Fibroblast of lung (primary cell): ENCODE measurements at regions not wholly inside any gene's neighbourhood (a gene's known extent, or its start where the extent isn't known, plus 50 kb on each side); places are given as distances from the start of the nearest gene placed in this dataset.

Experiments
- DNase-seq, 2 donors: peaks; one replicate each; pipeline versions ENCODE4 v3.0.0 to v3.0.0-alpha.2; 2010; ENCODE audit warnings: low read depth in 2 of 2
- H2AFZ ChIP-seq: 2 replicates; pipeline ENCODE4 v1.5.1; 2012; ENCODE audit warnings: low read length, control low read depth, inconsistent platforms
- H3K27ac ChIP-seq: 2 replicates; pipeline ENCODE4 v1.5.1; 2011; ENCODE audit warnings: low read length, control low read depth; ENCODE audit not compliant: insufficient read depth
- H3K27me3 ChIP-seq: 2 replicates; pipeline ENCODE4 v1.5.1; 2011; ENCODE audit warnings: mild to moderate bottlenecking, low read length; ENCODE audit not compliant: control insufficient read depth, insufficient read depth
- H3K36me3 ChIP-seq: 2 replicates; pipeline ENCODE4 v1.5.1; 2011; ENCODE audit warnings: low read length; ENCODE audit not compliant: control insufficient read depth, insufficient read depth
- H3K4me1 ChIP-seq: 2 replicates; pipeline ENCODE4 v1.5.1; 2011; ENCODE audit warnings: low read length; ENCODE audit not compliant: control insufficient read depth, insufficient read depth; ENCODE audit errors: extremely low read depth
- H3K4me2 ChIP-seq: 2 replicates; pipeline ENCODE4 v1.5.1; 2011; ENCODE audit warnings: low read length, control low read depth; ENCODE audit not compliant: insufficient read depth; ENCODE audit errors: extremely low read depth
- H3K4me3 ChIP-seq, 4 experiments: fragments of 200-600 bp in 1 of 4; sonication (generic) in 1 of 4; replicated peaks in 1 of 4; 2 replicates each; pipeline ENCODE4 v1.5.1; 2011 to 2016; ENCODE audit warnings: low read length in 4 of 4, low read depth in 3 of 4, mild to moderate bottlenecking in 3 of 4, control low read depth in 2 of 4, inconsistent platforms in 1 of 4, mixed read lengths in 1 of 4; ENCODE audit not compliant: insufficient read depth in 1 of 4; ENCODE audit errors: control extremely low read depth in 1 of 4
- H3K79me2 ChIP-seq: 2 replicates; pipeline ENCODE4 v1.5.1; 2012; ENCODE audit warnings: mild to moderate bottlenecking, low read length, inconsistent platforms; ENCODE audit not compliant: control insufficient read depth, insufficient read depth
- H3K9ac ChIP-seq: 2 replicates; pipeline ENCODE4 v1.5.1; 2011; ENCODE audit warnings: mild to moderate bottlenecking, low read length, control low read depth; ENCODE audit not compliant: insufficient read depth
- H3K9me3 ChIP-seq: 2 replicates; pipeline ENCODE4 v1.5.1; 2012; ENCODE audit warnings: low read depth, low read length; ENCODE audit not compliant: control insufficient read depth, insufficient read depth
- H4K20me1 ChIP-seq: 2 replicates; pipeline ENCODE4 v1.5.1; 2011; ENCODE audit warnings: low read length; ENCODE audit not compliant: control insufficient read depth, insufficient read depth; ENCODE audit errors: extremely low read depth
- EZH2 ChIP-seq: IDR thresholded peaks from 2 replicates; pipeline ENCODE4 v1.5.1; 2012; ENCODE audit warnings: low read length, control low read depth, mild to moderate bottlenecking; ENCODE audit errors: missing control alignments
- TF ChIP-seq, protein P1 (sequence below), 2 donors: IDR thresholded peaks in 1 of 2; conservative IDR thresholded peaks in 1 of 2; 1 replicate in 1 of 2; 2 replicates in 1 of 2; pipeline ENCODE4 v1.5.1; 2011 to 2012; ENCODE audit warnings: low read length in 2 of 2, control low read depth in 1 of 2, inconsistent platforms in 1 of 2, low read depth in 1 of 2, mild to moderate bottlenecking in 1 of 2

GRCh38 chr21:24705201-24705600 lies 902.1 kb downstream of the MRPL39 start:
- no peaks in the 10 kb centered on the region for H4K20me1 ChIP-seq
- H3K36me3 ChIP-seq = no peaks in the 10 kb centered on the region
- H3K27me3 ChIP-seq = no peaks in the 10 kb centered on the region
- H3K27ac ChIP-seq = no peak overlapping the region
- no peaks in the 10 kb centered on the region for H3K4me1 ChIP-seq
- TF ChIP-seq, protein P1, sequence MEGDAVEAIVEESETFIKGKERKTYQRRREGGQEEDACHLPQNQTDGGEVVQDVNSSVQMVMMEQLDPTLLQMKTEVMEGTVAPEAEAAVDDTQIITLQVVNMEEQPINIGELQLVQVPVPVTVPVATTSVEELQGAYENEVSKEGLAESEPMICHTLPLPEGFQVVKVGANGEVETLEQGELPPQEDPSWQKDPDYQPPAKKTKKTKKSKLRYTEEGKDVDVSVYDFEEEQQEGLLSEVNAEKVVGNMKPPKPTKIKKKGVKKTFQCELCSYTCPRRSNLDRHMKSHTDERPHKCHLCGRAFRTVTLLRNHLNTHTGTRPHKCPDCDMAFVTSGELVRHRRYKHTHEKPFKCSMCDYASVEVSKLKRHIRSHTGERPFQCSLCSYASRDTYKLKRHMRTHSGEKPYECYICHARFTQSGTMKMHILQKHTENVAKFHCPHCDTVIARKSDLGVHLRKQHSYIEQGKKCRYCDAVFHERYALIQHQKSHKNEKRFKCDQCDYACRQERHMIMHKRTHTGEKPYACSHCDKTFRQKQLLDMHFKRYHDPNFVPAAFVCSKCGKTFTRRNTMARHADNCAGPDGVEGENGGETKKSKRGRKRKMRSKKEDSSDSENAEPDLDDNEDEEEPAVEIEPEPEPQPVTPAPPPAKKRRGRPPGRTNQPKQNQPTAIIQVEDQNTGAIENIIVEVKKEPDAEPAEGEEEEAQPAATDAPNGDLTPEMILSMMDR (conservative IDR thresholded peaks at IDR 0.05 in 1 of 2, IDR thresholded peaks at IDR 0.05 in 1 of 2; ENCODE audit: low read depth in 1 of 2, low read length in 2 of 2) = no peak
- TF ChIP-seq EZH2 = no peak
- H3K9me3 ChIP-seq = no peaks in the 10 kb centered on the region
- H3K4me3 ChIP-seq = no peak overlapping the region
- H3K4me2 ChIP-seq = no peak overlapping the region
- H2AFZ ChIP-seq = no peak overlapping the region
- peak in 1 of 2 donors; percentile 19 for DNase-seq
- no peaks in the 10 kb centered on the region for H3K79me2 ChIP-seq
- H3K9ac ChIP-seq = no peak overlapping the region

DNA sequence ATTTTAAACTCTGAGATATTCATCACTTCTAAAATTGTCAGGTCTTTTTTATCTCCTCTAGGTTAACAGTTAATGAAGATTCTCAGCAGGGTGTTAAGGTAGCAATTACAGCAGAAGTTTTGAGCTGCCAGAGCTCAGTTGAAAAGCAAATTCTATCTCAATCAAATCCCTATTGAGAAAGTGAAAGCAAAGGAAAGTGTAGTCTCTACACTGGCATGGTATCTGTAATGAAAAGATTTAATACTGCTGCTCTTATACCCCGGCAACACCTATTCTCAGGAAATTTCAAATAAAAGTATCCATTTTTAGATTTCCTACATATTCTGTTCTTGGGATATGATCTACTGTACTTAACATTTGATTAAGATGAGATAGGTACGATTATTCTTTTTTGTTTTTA lies 913.5 kb downstream of the MRPL39 start:
- Histone ChIP-seq H3K9me3 (no peaks in the 10 kb centered on the region), H3K36me3 (no peaks in the 10 kb centered on the region), H3K4me3 (peak overlapping the region in 1 of 4 experiments; percentile 23), H3K27me3 (no peaks in the 10 kb centered on the region), H3K9ac (no peak overlapping the region), H3K27ac (no peak overlapping the region), H3K4me2 (no peak overlapping the region), H3K4me1 (no peaks in the 10 kb centered on the region), H3K79me2 (no peaks in the 10 kb centered on the region), H4K20me1 (no peaks in the 10 kb centered on the region), H2AFZ (no peak overlapping the region)
- DNase-seq = peak in 1 of 2 donors; percentile 14
- TF ChIP-seq EZH2 = no peak
- TF ChIP-seq, protein P1 (conservative IDR thresholded peaks at IDR 0.05 in 1 of 2, IDR thresholded peaks at IDR 0.05 in 1 of 2; ENCODE audit: low read depth in 1 of 2, low read length in 2 of 2) = no peak

DNA sequence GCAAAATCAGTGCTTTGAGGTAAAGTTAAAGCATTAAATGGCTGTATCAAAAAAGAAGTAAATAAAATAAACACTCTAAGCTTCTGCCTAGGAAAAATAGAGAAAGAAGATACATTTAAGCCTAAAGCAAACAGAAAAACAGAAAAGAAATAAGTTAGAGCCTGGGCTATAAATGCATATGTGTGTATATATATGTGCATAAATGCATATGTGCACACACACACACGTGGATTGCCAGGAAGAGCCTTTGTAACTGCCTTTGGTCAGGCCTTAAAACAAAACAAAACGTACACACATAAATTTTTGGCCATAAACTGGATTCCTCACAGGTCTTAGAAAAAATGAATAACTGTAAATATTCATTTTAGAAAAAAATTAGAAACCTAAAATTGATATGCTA lies 925.8 kb downstream of the MRPL39 start:
- DNase-seq = no peak
- no peaks in the 10 kb centered on the region for H3K36me3 ChIP-seq
- no peaks in the 10 kb centered on the region for H4K20me1 ChIP-seq
- H3K4me3 ChIP-seq = no peak overlapping the region
- no peak overlapping the region for H3K27ac ChIP-seq
- no peak overlapping the region for H3K4me2 ChIP-seq
- H3K9me3 ChIP-seq = no peaks in the 10 kb centered on the region
- no peak for TF ChIP-seq EZH2
- TF ChIP-seq, protein P1 (conservative IDR thresholded peaks at IDR 0.05 in 1 of 2, IDR thresholded peaks at IDR 0.05 in 1 of 2; ENCODE audit: low read depth in 1 of 2, low read length in 2 of 2) = no peak
- H2AFZ ChIP-seq = no peak overlapping the region
- no peak overlapping the region for H3K9ac ChIP-seq
- H3K4me1 ChIP-seq = no peaks in the 10 kb centered on the region
- H3K27me3 ChIP-seq = no peaks in the 10 kb centered on the region
- no peaks in the 10 kb centered on the region for H3K79me2 ChIP-seq
